SU-DHL-6 (cell line): ENCODE measurements at regions not wholly inside any gene's neighbourhood (a gene's known extent, or its start where the extent isn't known, plus 50 kb on each side); places are given as distances from the start of the nearest gene placed in this dataset.

Experiments
- EZH2phosphoT487 ChIP-seq: fragments of 200-600 bp; sonication (generic), shearing (Covaris generic); conservative IDR thresholded peaks from 2 replicates; pipeline ENCODE4 v1.6.1; 2018; ENCODE audit warnings: mild to moderate bottlenecking, antibody characterized with exemption, low read length, moderate library complexity, mixed read lengths
- TF ChIP-seq, protein P1 (sequence below): fragments of 200-600 bp; sonication (generic); IDR thresholded peaks from one replicate; pipeline ENCODE4 v1.5.1; 2017; ENCODE audit warnings: antibody characterized with exemption, mild to moderate bottlenecking, low read length, moderate library complexity; ENCODE audit not compliant: insufficient read depth, poor library complexity, severe bottlenecking

DNA sequence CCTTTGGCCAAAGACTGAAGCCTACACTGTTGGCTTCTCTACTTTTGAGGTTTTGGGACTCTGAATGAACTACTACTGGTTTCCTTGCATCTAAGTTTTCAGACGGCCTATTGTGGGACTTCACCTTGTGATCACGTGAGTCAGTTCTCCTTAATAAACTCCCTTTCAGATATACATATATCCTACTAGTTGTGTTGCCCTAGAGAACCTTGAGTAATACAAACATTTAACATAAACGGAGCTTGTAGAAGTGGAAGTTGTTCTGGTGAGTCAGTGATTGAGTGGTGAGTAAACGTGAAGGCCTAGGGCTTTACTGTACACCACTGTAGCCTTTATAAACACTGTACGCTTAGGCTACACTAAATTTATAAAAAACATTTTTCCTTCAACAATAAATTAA lies 107.2 kb upstream of the CDH2 start:
- TF ChIP-seq, protein P1, sequence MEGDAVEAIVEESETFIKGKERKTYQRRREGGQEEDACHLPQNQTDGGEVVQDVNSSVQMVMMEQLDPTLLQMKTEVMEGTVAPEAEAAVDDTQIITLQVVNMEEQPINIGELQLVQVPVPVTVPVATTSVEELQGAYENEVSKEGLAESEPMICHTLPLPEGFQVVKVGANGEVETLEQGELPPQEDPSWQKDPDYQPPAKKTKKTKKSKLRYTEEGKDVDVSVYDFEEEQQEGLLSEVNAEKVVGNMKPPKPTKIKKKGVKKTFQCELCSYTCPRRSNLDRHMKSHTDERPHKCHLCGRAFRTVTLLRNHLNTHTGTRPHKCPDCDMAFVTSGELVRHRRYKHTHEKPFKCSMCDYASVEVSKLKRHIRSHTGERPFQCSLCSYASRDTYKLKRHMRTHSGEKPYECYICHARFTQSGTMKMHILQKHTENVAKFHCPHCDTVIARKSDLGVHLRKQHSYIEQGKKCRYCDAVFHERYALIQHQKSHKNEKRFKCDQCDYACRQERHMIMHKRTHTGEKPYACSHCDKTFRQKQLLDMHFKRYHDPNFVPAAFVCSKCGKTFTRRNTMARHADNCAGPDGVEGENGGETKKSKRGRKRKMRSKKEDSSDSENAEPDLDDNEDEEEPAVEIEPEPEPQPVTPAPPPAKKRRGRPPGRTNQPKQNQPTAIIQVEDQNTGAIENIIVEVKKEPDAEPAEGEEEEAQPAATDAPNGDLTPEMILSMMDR: no peak
- no peak for TF ChIP-seq EZH2phosphoT487
